ENCODE measurements at regions not wholly inside any gene's neighbourhood (a gene's known extent, or its start where the extent isn't known, plus 50 kb on each side); places are given as distances from the start of the nearest gene placed in this dataset.

DNA sequence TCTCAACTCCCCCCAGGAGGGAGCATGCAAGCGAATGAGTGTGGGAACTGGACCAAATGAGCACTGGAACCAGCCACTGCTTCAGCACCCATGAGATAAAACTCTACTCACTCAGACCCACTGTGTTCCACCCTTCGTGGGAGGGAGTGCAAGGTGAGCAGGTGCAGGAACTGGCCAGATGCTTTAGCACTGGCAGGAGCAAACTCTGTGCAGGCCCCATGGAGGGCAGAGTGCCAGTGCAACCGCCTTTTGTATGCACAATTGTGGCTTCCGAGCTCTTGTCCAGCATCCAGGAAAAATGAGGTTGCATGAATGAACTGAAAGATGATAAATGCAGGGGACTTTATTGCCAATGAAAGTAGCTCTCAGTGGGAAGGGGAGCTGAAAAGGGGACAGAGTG lies 67.4 kb upstream of the CCDC112 start:
- Histone ChIP-seq H3K4me1 (no peaks in the 10 kb centered on the region), H3K9me3 (no peaks in the 10 kb centered on the region), H3K4me3 (no peak overlapping the region), H3K27me3 (no peaks in the 10 kb centered on the region), H3K27ac (no peak overlapping the region), H3K36me3 (no peaks in the 10 kb centered on the region)
- WGBS, 2 donors (ENCODE audit: low coverage in 1 of 2), result 65 to 71% methylated on average over 2 to 3 of the region's 4 CpGs
- no peak for ATAC-seq
- TF ChIP-seq EP300 (IDR thresholded peaks at IDR 0.05), result no peak
- TF ChIP-seq, protein P1, sequence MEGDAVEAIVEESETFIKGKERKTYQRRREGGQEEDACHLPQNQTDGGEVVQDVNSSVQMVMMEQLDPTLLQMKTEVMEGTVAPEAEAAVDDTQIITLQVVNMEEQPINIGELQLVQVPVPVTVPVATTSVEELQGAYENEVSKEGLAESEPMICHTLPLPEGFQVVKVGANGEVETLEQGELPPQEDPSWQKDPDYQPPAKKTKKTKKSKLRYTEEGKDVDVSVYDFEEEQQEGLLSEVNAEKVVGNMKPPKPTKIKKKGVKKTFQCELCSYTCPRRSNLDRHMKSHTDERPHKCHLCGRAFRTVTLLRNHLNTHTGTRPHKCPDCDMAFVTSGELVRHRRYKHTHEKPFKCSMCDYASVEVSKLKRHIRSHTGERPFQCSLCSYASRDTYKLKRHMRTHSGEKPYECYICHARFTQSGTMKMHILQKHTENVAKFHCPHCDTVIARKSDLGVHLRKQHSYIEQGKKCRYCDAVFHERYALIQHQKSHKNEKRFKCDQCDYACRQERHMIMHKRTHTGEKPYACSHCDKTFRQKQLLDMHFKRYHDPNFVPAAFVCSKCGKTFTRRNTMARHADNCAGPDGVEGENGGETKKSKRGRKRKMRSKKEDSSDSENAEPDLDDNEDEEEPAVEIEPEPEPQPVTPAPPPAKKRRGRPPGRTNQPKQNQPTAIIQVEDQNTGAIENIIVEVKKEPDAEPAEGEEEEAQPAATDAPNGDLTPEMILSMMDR (IDR thresholded peaks at IDR 0.05), result no peak

DNA sequence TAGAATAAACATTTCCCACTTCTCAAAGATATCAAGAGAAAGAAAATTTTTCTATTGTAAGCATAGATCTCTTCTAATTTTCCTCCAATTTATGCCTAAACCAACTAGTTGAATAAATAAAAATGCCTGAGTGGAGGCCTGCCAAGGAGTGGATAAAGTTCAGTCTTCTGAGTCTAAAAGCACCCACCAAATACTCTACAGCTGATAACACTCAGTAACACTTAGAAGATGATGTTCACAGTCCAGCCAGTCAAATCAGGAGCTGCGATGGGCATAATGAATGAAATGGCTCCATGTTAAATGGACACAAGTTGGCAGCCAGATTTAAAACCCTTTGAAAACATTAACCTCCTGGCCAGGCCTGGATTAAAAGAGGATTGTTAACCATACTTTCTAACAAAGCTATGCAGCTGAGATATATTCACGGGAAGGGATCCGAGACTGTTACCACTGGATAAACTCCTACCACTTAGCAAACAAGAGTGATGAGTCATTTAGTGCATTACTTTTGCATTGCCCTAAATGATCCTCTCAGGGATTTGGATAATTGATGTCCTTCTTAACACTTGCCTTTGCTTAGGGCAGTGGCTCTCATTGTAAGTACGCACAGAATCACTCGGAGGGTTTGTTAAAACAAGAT lies 63.7 kb upstream of the CCDC112 start:
- Histone ChIP-seq H3K27ac (no peak overlapping the region), H3K36me3 (no peaks in the 10 kb centered on the region), H3K9me3 (no peaks in the 10 kb centered on the region), H3K27me3 (no peaks in the 10 kb centered on the region), H3K4me1 (no peaks in the 10 kb centered on the region), H3K4me3 (no peak overlapping the region)
- ATAC-seq, result no peak
- 54 to 59% methylated on average over 5 of the region's 5 CpGs for WGBS, 2 donors (ENCODE audit: low coverage in 1 of 2)
- TF ChIP-seq POLR2A (IDR thresholded peaks at IDR 0.05) (no peak), POLR2AphosphoS5 (IDR thresholded peaks at IDR 0.05) (no peak), EP300 (IDR thresholded peaks at IDR 0.05) (no peak)
- TF ChIP-seq, protein P1 (IDR thresholded peaks at IDR 0.05), result no peak

DNA sequence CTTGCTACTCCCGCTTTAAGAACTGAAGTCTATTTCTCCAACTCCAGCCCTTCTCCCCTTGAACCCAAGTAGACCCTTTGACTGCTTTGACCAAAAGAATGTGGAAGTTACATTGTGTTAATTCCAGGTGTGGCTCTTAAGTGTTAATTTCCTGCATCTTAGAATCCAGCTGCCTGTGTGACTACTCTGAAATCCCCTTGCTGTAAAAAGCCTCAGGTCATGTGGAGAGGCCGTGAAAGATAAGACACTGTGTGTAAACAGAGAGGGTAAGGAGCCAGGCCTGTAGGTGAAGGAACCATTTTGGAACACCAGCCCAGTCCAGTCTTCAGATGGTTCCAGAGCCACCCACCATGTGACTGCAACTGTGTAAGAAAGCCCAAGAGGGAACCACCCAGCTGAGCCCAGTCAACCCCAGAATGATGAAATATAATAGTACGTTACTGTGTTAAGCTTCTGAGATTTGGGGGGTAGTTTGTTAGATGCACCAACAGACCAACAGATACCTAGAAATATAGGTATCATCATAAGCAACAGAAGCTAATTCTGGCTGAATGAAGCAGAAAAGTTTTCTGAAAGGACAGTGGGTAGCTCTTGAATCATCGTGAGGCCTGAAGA lies 59.4 kb upstream of the CCDC112 start:
- H3K9me3 ChIP-seq, result peaks cover 0 to 8% (median 0%) of the 10 kb centered on the region in 3 donors
- TF ChIP-seq, protein P1 (IDR thresholded peaks at IDR 0.05), result no peak
- TF ChIP-seq EP300 (IDR thresholded peaks at IDR 0.05) (no peak), POLR2A (IDR thresholded peaks at IDR 0.05) (no peak), POLR2AphosphoS5 (IDR thresholded peaks at IDR 0.05) (no peak)
- ATAC-seq, result no peak
- H3K4me3 ChIP-seq, result no peak overlapping the region
- no peak overlapping the region for H3K27ac ChIP-seq
- H3K36me3 ChIP-seq, result no peaks in the 10 kb centered on the region
- H3K4me1 ChIP-seq, result no peaks in the 10 kb centered on the region
- 97 to 100% methylated on average over 3 of the region's 4 CpGs for WGBS, 2 donors (ENCODE audit: low coverage in 1 of 2)
- H3K27me3 ChIP-seq, result no peaks in the 10 kb centered on the region

DNA sequence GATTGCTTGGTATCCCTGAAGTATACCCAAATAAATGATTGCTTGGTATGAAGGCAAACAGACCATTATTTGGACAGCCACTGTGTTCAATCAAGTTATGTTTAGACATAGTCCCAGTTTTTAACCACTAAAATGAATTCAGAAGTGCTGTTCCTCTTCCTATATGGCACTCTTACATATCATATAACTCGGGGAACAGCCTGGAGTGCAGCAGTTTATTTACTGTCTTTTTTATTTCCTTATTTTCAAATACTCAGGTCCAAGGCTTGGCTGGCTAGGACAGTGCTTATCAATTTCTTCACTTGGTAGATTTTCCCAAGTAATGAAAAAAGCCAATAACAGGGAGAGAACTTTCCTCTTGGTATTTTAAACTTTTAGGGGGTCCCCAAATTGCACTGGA lies 58.6 kb upstream of the CCDC112 start:
- Histone ChIP-seq H3K27me3 (no peaks in the 10 kb centered on the region), H3K4me3 (no peak overlapping the region), H3K4me1 (no peaks in the 10 kb centered on the region), H3K9me3 (peaks cover 0 to 8% (median 0%) of the 10 kb centered on the region in 3 donors), H3K36me3 (no peaks in the 10 kb centered on the region), H3K27ac (no peak overlapping the region)
- no peak for ATAC-seq
- 27 to 89% methylated on average over 1 of the region's 1 CpG for WGBS, 2 donors (ENCODE audit: low coverage in 1 of 2)
- TF ChIP-seq POLR2AphosphoS5 (IDR thresholded peaks at IDR 0.05) (no peak), POLR2A (IDR thresholded peaks at IDR 0.05) (no peak), EP300 (IDR thresholded peaks at IDR 0.05) (no peak)
- TF ChIP-seq, protein P1 (IDR thresholded peaks at IDR 0.05), result no peak

DNA sequence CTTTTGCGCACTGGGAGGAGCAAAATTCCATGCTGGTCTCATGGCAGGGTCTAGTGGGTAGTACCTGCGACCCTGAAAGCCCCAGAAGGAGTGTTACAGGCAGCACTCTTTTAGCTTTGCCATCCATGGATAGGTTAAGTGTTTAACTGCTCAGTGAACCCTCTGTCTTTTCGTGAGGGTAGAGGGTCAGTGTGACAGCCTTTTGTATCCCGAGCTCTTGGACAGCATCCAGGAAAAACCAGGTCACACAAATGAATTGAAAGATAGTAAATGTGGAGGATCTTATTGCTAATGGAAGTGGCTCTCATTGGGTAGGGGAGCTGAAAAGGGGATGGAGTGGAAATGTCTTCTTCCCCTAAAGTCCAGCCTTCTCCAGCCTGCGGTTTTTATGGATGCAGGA lies 57.8 kb upstream of the CCDC112 start:
- no peak for ATAC-seq
- no peak for TF ChIP-seq POLR2AphosphoS5 (IDR thresholded peaks at IDR 0.05)
- TF ChIP-seq EP300 (IDR thresholded peaks at IDR 0.05), result no peak
- no peak for TF ChIP-seq POLR2A (IDR thresholded peaks at IDR 0.05)
- Histone ChIP-seq H3K27me3 (no peaks in the 10 kb centered on the region), H3K4me3 (no peak overlapping the region), H3K27ac (no peak overlapping the region), H3K4me1 (no peaks in the 10 kb centered on the region), H3K36me3 (no peaks in the 10 kb centered on the region), H3K9me3 (peaks cover 0 to 8% (median 0%) of the 10 kb centered on the region in 3 donors)
- 0 to 14% methylated on average over 1 to 2 of the region's 5 CpGs for WGBS, 2 donors (ENCODE audit: low coverage in 1 of 2)
